Smooth muscle cell (in vitro differentiated cells): ENCODE measurements at regions not wholly inside any gene's neighbourhood (a gene's known extent, or its start where the extent isn't known, plus 50 kb on each side); places are given as distances from the start of the nearest gene placed in this dataset.

ENCODE experiments used
- DNase-seq: peaks from one replicate; lab custom pipeline; 2025; ENCODE audit not compliant: unreplicated experiment; lab: John Stamatoyannopoulos, UW
- H2AFZ ChIP-seq: fragments of 200-600 bp; sonication (generic); 2 replicates; pipeline ENCODE4 v1.6.0; 2016; ENCODE audit warnings: antibody characterized with exemption, low read depth, mild to moderate bottlenecking
- H3F3A ChIP-seq: fragments of 200-600 bp; sonication (generic); 2 replicates; pipeline ENCODE4 v1.6.0; 2017; ENCODE audit warnings: antibody characterized with exemption, low read depth
- H3K27ac ChIP-seq: fragments of 200-600 bp; sonication (generic); 2 replicates; pipeline ENCODE4 v1.5.1; 2016; ENCODE audit warnings: low read depth, mild to moderate bottlenecking
- H3K27me3 ChIP-seq: fragments of 200-600 bp; sonication (generic); 2 replicates; pipeline ENCODE4 v1.6.1; 2016; ENCODE audit warnings: low read depth, mild to moderate bottlenecking
- H3K36me3 ChIP-seq: fragments of 200-600 bp; sonication (generic); 2 replicates; pipeline ENCODE4 v1.5.1; 2016; ENCODE audit warnings: low read depth
- H3K4me1 ChIP-seq: fragments of 200-600 bp; sonication (generic); 2 replicates; pipeline ENCODE4 v1.5.1; 2016; ENCODE audit warnings: low read depth
- H3K4me2 ChIP-seq: fragments of 200-600 bp; sonication (generic); 2 replicates; pipeline ENCODE4 v1.6.0; 2016; ENCODE audit warnings: mild to moderate bottlenecking
- H3K4me3 ChIP-seq: fragments of 200-600 bp; sonication (generic); 2 replicates; pipeline ENCODE4 v1.5.1; 2016; ENCODE audit warnings: mild to moderate bottlenecking
- H3K79me2 ChIP-seq: fragments of 200-600 bp; sonication (generic); 2 replicates; pipeline ENCODE4 v1.6.0; 2016; ENCODE audit warnings: low read depth, mild to moderate bottlenecking
- H3K9ac ChIP-seq: fragments of 200-600 bp; sonication (generic); 2 replicates; pipeline ENCODE4 v1.6.0; 2016; ENCODE audit warnings: low read depth
- H3K9me3 ChIP-seq: fragments of 200-600 bp; sonication (generic); replicated peaks from 2 replicates; pipeline ENCODE4 v1.5.1; 2016; ENCODE audit warnings: low read depth
- H4K20me1 ChIP-seq: fragments of 200-600 bp; sonication (generic); 2 replicates; pipeline ENCODE4 v1.6.0; 2016; ENCODE audit warnings: low read depth
- CTCF ChIP-seq: fragments of 200-600 bp; sonication (generic); IDR thresholded peaks from 2 replicates; pipeline ENCODE4 v1.5.1; 2017; ENCODE audit warnings: borderline replicate concordance, mild to moderate bottlenecking, antibody characterized with exemption; ENCODE audit not compliant: insufficient read depth, poor library complexity, severe bottlenecking
- WGBS: methylation state at CpG from one replicate; pipeline ENCODE4 v1.1.7; 2016; ENCODE audit warnings: low lambda C conversion rate; 5-methylcytosine and 5-hydroxymethylcytosine counted together

GRCh38 chr16:49023050-49023449 is 258.6 kb downstream of the CBLN1 start:
- H3K9me3 ChIP-seq: no peaks in the 10 kb centered on the region
- no peak for TF ChIP-seq CTCF
- no peak overlapping the region for H3K27ac ChIP-seq
- no peaks in the 10 kb centered on the region for H3K4me1 ChIP-seq
- no peak overlapping the region for H3K4me3 ChIP-seq
- no peak for DNase-seq
- 55% methylated on average over 4 of the region's 4 CpGs for WGBS
- no peaks in the 10 kb centered on the region for H3K79me2 ChIP-seq
- no peaks in the 10 kb centered on the region for H4K20me1 ChIP-seq
- H3K27me3 ChIP-seq: no peaks in the 10 kb centered on the region
- no peak overlapping the region for H2AFZ ChIP-seq
- H3K4me2 ChIP-seq: no peak overlapping the region
- no peak overlapping the region for H3K9ac ChIP-seq
- H3K36me3 ChIP-seq: no peaks in the 10 kb centered on the region
- no peaks in the 10 kb centered on the region for H3F3A ChIP-seq

- no peaks in the 10 kb centered on the region for H3F3A ChIP-seq
- H3K4me1 ChIP-seq: no peaks in the 10 kb centered on the region
- no peak overlapping the region for H2AFZ ChIP-seq
- no peak for TF ChIP-seq CTCF
- no peak for DNase-seq
- H3K27me3 ChIP-seq: no peaks in the 10 kb centered on the region
- H3K4me3 ChIP-seq: no peak overlapping the region
- H3K79me2 ChIP-seq: no peaks in the 10 kb centered on the region
- H3K9me3 ChIP-seq: no peaks in the 10 kb centered on the region
- no peaks in the 10 kb centered on the region for H4K20me1 ChIP-seq
- no peak overlapping the region for H3K9ac ChIP-seq
- 78% methylated on average over 12 of the region's 12 CpGs for WGBS
- no peak overlapping the region for H3K27ac ChIP-seq
- no peaks in the 10 kb centered on the region for H3K36me3 ChIP-seq
- H3K4me2 ChIP-seq: no peak overlapping the region
Observed at GRCh38 chr16:49022351-49022963, 259.2 kb downstream of the CBLN1 start.

DNA sequence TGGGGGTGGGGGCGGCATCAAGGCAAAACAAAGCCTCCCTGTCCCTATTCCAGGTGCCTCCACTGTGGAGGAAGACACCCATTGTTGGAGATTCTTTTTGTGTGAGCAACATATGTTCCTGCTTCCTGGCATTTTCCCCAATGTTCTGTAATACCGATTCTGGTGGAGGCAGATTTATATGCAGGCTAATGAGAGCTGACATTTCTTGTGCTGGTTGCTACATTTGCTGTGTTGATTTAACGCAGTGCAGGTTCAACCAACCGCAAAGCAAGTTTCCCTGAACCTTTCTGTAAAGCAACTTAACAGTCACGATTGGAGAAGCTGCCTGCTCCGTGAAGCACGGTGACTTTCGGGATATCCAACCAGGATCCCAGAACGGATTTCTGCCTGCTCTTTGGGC is 260.5 kb downstream of the CBLN1 start:
- no peak overlapping the region for H2AFZ ChIP-seq

More for the DNA sequence above, 260.5 kb downstream of the CBLN1 start:
- no peaks in the 10 kb centered on the region for H3K36me3 ChIP-seq
- no peak overlapping the region for H3K4me3 ChIP-seq
- H3K4me1 ChIP-seq: no peaks in the 10 kb centered on the region
- no peak overlapping the region for H3K27ac ChIP-seq
- H3K79me2 ChIP-seq: no peaks in the 10 kb centered on the region
- no peaks in the 10 kb centered on the region for H4K20me1 ChIP-seq
- no peaks in the 10 kb centered on the region for H3K27me3 ChIP-seq
- no peak for TF ChIP-seq CTCF
- no peak overlapping the region for H3K4me2 ChIP-seq
- H3K9ac ChIP-seq: no peak overlapping the region
- DNase-seq: no peak
- WGBS: 46% methylated on average over 9 of the region's 9 CpGs
- no peaks in the 10 kb centered on the region for H3F3A ChIP-seq
- H3K9me3 ChIP-seq: no peaks in the 10 kb centered on the region
